Body of pancreas (tissue), 4 donors: ENCODE measurements at regions not wholly inside any gene's neighbourhood (a gene's known extent, or its start where the extent isn't known, plus 50 kb on each side); places are given as distances from the start of the nearest gene placed in this dataset.

Experiments used
- ATAC-seq: fragments of 150-250 bp; one replicate; pipeline ENCODE4 v1.9.1; 2016
- DNase-seq, 4 donors: peaks; one replicate each; pipeline ENCODE4 v3.0.0-alpha.2; 2019
- H3K27ac ChIP-seq, 4 donors: fragments of 200-600 bp; sonication (generic); 1 replicate in 3 of 4; 2 replicates in 1 of 4; pipeline versions ENCODE4 v1.5.1 to v1.6.1; 2016 to 2019; ENCODE audit warnings: mild to moderate bottlenecking in 1 of 4, mixed read lengths in 1 of 4, moderate library complexity in 1 of 4
- H3K27me3 ChIP-seq, 2 donors: fragments of 200-600 bp; sonication (generic); one replicate each; pipeline ENCODE4 v1.6.0; 2016; ENCODE audit warnings: mild to moderate bottlenecking in 1 of 2
- H3K36me3 ChIP-seq, 2 donors: fragments of 200-600 bp; sonication (generic); replicated peaks in 1 of 2; 2 replicates each; pipeline ENCODE4 v1.5.1; 2016; ENCODE audit warnings: low read depth in 2 of 2; ENCODE audit not compliant: insufficient read depth in 1 of 2
- H3K4me1 ChIP-seq: fragments of 200-600 bp; sonication (generic); one replicate; pipeline ENCODE4 v1.6.0; 2016
- H3K4me3 ChIP-seq, 2 donors: fragments of 200-600 bp; sonication (generic); 1 replicate in 1 of 2; 2 replicates in 1 of 2; pipeline ENCODE4 v1.5.1; 2016 to 2019
- H3K9me3 ChIP-seq, 3 donors: fragments of 200-600 bp; sonication (generic); 1 replicate in 2 of 3; 2 replicates in 1 of 3; pipeline ENCODE4 v1.5.1; 2016
- POLR2A ChIP-seq, 3 donors: fragments of 450-650 bp; IDR thresholded peaks; one replicate each; pipeline ENCODE4 v1.6.1; 2016; ENCODE audit warnings: antibody characterized with exemption in 3 of 3, mild to moderate bottlenecking in 2 of 3
- WGBS, 2 donors: methylation state at CpG; one replicate each; pipeline ENCODE4 v1.1.5; 2017; 5-methylcytosine and 5-hydroxymethylcytosine counted together
- intact Hi-C: fragments of 100-400 bp; cut with DNase I; formaldehyde crosslinking; loops from one replicate; pipeline ENCODE4 v1.15.1; 2023
- TF ChIP-seq, protein P1 (sequence below), 7 experiments: fragments of 450-650 bp in 4 of 7; fragments of 200-600 bp in 3 of 7; sonication (generic) in 3 of 7; IDR thresholded peaks; one replicate each; pipeline ENCODE4 v1.5.1; 2016 to 2019; ENCODE audit warnings: antibody characterized with exemption in 7 of 7

DNA sequence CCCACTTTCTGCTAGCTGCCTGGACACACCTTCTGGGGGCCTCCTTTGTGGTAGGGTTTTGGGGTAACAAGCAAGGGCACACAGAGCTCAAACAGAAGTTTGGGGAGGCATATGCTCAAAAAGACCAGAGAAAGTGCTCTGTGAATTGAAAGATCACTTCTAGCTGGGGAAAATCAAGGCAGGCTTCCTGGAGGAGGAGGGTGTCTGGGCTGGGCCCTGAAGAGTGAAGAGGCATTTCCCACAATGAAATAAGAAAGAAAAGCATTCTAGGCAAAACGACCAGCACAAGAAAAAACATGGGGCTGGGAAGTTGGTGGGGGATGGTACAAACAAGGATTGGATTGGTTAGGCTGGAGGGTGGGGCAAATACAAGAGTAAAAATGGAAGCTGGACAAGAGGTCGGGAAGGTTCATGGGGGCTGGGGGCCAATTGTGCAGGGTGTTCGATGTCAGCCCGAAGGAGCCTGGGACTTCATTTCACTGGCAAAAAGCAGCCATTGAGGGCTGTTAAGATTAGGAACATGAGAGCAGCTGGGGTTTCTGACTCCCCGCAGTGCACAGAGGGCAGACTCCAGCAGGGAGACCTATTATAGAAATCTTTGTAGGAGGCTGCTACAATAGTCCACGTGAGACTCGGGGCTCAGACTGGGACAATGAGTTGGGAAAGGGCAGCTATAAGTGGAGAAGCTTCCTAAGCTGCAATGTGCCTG, 51.5 kb upstream of the CMKLR1 start:
- no peaks in the 10 kb centered on the region for H3K9me3 ChIP-seq
- H3K36me3 ChIP-seq: no peaks in the 10 kb centered on the region
- H3K27me3 ChIP-seq: no peaks in the 10 kb centered on the region
- ATAC-seq (no peak), DNase-seq (no peak)
- no peaks in the 10 kb centered on the region for H3K4me1 ChIP-seq
- H3K27ac ChIP-seq: no peak overlapping the region
- H3K4me3 ChIP-seq: no peak overlapping the region
- 26 to 34% methylated on average over 7 of the region's 7 CpGs for WGBS, 2 donors
- intact Hi-C loops: no loop called here
- no peak for TF ChIP-seq POLR2A (IDR thresholded peaks at IDR 0.05)
- TF ChIP-seq, protein P1, sequence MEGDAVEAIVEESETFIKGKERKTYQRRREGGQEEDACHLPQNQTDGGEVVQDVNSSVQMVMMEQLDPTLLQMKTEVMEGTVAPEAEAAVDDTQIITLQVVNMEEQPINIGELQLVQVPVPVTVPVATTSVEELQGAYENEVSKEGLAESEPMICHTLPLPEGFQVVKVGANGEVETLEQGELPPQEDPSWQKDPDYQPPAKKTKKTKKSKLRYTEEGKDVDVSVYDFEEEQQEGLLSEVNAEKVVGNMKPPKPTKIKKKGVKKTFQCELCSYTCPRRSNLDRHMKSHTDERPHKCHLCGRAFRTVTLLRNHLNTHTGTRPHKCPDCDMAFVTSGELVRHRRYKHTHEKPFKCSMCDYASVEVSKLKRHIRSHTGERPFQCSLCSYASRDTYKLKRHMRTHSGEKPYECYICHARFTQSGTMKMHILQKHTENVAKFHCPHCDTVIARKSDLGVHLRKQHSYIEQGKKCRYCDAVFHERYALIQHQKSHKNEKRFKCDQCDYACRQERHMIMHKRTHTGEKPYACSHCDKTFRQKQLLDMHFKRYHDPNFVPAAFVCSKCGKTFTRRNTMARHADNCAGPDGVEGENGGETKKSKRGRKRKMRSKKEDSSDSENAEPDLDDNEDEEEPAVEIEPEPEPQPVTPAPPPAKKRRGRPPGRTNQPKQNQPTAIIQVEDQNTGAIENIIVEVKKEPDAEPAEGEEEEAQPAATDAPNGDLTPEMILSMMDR (IDR thresholded peaks at IDR 0.05): no peak

DNA sequence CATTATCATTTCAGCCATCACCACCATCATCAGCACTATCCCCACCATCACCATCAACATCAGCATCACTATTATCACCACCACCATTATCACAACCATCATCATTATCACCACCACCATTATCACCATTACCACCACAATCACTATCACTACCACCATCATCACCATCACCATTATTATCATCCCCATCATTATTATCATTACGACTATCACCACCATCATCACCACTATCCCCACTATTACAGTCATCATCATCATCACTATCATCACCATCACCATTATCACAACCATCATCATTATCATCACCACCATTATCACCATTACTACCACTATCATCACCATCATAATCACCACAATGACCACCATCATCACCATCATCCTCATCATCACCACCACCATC, 50.4 kb upstream of the CMKLR1 start:
- no peak for DNase-seq
- Histone ChIP-seq H3K27ac (no peak overlapping the region), H3K4me1 (no peaks in the 10 kb centered on the region), H3K4me3 (no peak overlapping the region), H3K36me3 (no peaks in the 10 kb centered on the region), H3K27me3 (no peaks in the 10 kb centered on the region), H3K9me3 (no peaks in the 10 kb centered on the region)
- no peak for ATAC-seq
- 48 to 57% methylated on average over 1 of the region's 1 CpG for WGBS, 2 donors
- TF ChIP-seq, protein P1 (IDR thresholded peaks at IDR 0.05): no peak
- intact Hi-C loops: no loop called here
